ENCODE measurements at regions not wholly inside any gene's neighbourhood (a gene's known extent, or its start where the extent isn't known, plus 50 kb on each side); places are given as distances from the start of the nearest gene placed in this dataset.

DNA sequence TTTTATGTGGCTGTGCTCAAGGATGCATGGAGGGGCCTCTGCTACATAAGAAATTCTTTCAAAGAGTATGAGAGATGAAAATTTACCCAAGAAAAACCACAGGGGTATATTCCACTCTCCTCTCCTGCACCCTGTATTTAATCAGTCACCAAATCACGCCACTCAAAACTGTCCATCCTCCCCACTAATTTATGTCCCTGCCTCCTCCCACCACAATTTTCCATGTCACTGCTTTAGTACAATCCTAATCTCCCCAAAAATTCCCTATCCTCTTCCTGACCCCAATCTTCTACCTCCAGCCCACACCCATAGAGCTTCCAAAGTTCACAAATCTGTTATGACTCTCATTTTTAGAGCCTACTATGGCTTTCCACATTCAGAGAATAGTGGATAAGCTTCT lies 125.2 kb upstream of the CDH6 start:
- ChIA-PET CTCF (ENCODE audit: unreplicated experiment) (no interaction called here), POLR2A (no interaction called here)
- H3K36me3 ChIP-seq (ENCODE audit: insufficient read depth, low read length), result no peaks in the 10 kb centered on the region
- H3K79me2 ChIP-seq (ENCODE audit: insufficient read depth, low read depth, low read length), result no peaks in the 10 kb centered on the region
- H3K27ac ChIP-seq (ENCODE audit: low read depth, low read length, poor library complexity, severe bottlenecking), result no peak overlapping the region
- TF ChIP-seq EZH2phosphoT487 (IDR thresholded peaks at IDR 0.05; ENCODE audit: borderline replicate concordance, low read depth, low read length), result no peak
- TF ChIP-seq, protein P1, sequence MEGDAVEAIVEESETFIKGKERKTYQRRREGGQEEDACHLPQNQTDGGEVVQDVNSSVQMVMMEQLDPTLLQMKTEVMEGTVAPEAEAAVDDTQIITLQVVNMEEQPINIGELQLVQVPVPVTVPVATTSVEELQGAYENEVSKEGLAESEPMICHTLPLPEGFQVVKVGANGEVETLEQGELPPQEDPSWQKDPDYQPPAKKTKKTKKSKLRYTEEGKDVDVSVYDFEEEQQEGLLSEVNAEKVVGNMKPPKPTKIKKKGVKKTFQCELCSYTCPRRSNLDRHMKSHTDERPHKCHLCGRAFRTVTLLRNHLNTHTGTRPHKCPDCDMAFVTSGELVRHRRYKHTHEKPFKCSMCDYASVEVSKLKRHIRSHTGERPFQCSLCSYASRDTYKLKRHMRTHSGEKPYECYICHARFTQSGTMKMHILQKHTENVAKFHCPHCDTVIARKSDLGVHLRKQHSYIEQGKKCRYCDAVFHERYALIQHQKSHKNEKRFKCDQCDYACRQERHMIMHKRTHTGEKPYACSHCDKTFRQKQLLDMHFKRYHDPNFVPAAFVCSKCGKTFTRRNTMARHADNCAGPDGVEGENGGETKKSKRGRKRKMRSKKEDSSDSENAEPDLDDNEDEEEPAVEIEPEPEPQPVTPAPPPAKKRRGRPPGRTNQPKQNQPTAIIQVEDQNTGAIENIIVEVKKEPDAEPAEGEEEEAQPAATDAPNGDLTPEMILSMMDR (conservative IDR thresholded peaks at IDR 0.05; ENCODE audit: low read length), result no peak
- H2AFZ ChIP-seq (ENCODE audit: low read length), result no peak overlapping the region
- no peaks in the 10 kb centered on the region for H3K9me2 ChIP-seq (ENCODE audit: insufficient read depth, low read length)
- no peaks in the 10 kb centered on the region for H3K4me1 ChIP-seq (ENCODE audit: insufficient read depth, low read length, poor library complexity, severe bottlenecking)
- no peak overlapping the region for H3K4me2 ChIP-seq (ENCODE audit: low read length)
- intact Hi-C loops (cut with micrococcal nuclease; ENCODE audit: unreplicated experiment), result no loop called here
- H4K20me1 ChIP-seq (ENCODE audit: insufficient read depth, low read length), result no peaks in the 10 kb centered on the region
- no peaks in the 10 kb centered on the region for H3K9me3 ChIP-seq (ENCODE audit: low read length)
- BruUV-seq (replicated peaks), result no TSS peak
- no peak overlapping the region for H3K4me3 ChIP-seq (ENCODE audit: low read depth, low read length, poor library complexity, severe bottlenecking)
- no peak for DNase-seq (ENCODE audit: low spot score)

DNA sequence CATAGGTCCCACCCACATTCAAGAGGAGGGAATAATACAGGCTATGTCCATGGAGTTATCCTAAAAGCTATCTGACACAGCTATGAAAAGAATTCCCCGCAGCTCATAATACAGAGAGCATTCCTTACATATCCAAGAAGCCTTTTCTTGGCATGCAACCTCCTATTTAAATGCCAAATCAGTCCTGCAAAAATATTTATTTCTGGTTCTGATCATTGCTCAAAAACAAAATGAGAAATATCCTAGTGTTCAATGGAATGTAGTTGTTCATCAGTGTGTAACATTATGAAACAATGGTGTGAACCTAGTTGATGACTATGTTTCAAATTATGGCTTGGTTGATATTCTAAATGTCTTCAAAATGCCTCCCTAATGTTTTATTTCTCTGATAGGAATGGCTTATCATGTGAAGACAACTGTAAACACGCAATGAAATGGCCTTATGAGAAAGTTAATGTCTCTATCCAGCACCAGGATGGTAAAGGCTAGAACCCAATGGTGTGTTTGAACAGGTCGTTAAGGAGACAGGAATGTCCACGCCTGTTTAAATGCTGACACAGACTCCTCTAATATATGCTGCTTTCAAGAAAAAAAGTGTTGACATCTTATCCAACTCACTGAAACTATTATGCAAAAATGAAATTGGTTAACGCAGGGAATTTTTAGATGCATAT lies 126.7 kb upstream of the CDH6 start:
- DNase-seq (ENCODE audit: low spot score), result no peak
- no peak for TF ChIP-seq EZH2phosphoT487 (IDR thresholded peaks at IDR 0.05; ENCODE audit: borderline replicate concordance, low read depth, low read length)
- TF ChIP-seq, protein P1 (conservative IDR thresholded peaks at IDR 0.05; ENCODE audit: low read length), result no peak
- POLR2A ChIA-PET, result interaction anchor here (0.7 kb wide), 1 partner anchor 204 kb away, joined by 3 read pairs; no protein-coding TSS in a partner anchor

DNA sequence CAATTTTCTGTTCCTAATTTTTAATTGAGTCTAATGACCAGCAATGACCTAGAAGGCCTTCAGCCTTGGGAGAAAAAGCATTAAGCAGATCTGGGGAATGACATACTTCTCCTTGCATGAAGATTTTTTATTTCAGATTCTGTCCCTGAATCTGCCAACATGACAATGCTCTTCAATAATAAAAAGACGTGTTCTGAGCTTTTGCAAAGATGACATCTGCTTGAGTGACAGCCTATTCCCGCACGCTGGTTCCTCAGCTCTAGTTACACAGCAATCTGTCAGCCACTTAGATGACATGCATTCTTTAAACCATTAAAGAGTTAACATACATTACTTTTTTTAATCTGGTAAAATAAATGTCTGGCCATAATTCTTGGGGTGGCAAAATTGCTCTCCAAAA lies 129.3 kb upstream of the CDH6 start:
- Histone ChIP-seq H3K9me3 (ENCODE audit: low read length) (no peaks in the 10 kb centered on the region), H3K27ac (ENCODE audit: low read depth, low read length, poor library complexity, severe bottlenecking) (no peak overlapping the region), H3K79me2 (ENCODE audit: insufficient read depth, low read depth, low read length) (no peaks in the 10 kb centered on the region), H3K9me2 (ENCODE audit: insufficient read depth, low read length) (no peaks in the 10 kb centered on the region), H4K20me1 (ENCODE audit: insufficient read depth, low read length) (no peaks in the 10 kb centered on the region), H3K4me1 (ENCODE audit: insufficient read depth, low read length, poor library complexity, severe bottlenecking) (no peaks in the 10 kb centered on the region), H3K36me3 (ENCODE audit: insufficient read depth, low read length) (no peaks in the 10 kb centered on the region), H3K4me2 (ENCODE audit: low read length) (no peak overlapping the region), H3K4me3 (ENCODE audit: low read depth, low read length, poor library complexity, severe bottlenecking) (no peak overlapping the region), H2AFZ (ENCODE audit: low read length) (no peak overlapping the region)
- intact Hi-C loops (cut with micrococcal nuclease; ENCODE audit: unreplicated experiment), result no loop called here
- no peak for DNase-seq (ENCODE audit: low spot score)
- BruUV-seq (replicated peaks), result no TSS peak
- TF ChIP-seq EZH2phosphoT487 (IDR thresholded peaks at IDR 0.05; ENCODE audit: borderline replicate concordance, low read depth, low read length), result no peak
- TF ChIP-seq, protein P1 (conservative IDR thresholded peaks at IDR 0.05; ENCODE audit: low read length), result no peak
- ChIA-PET POLR2A (no interaction called here), CTCF (ENCODE audit: unreplicated experiment) (no interaction called here)

More for the DNA sequence above, 126.7 kb upstream of the CDH6 start:
- Histone ChIP-seq H3K4me2 (ENCODE audit: low read length) (no peak overlapping the region), H3K27ac (ENCODE audit: low read depth, low read length, poor library complexity, severe bottlenecking) (no peak overlapping the region), H3K9me2 (ENCODE audit: insufficient read depth, low read length) (no peaks in the 10 kb centered on the region), H3K4me1 (ENCODE audit: insufficient read depth, low read length, poor library complexity, severe bottlenecking) (no peaks in the 10 kb centered on the region), H3K36me3 (ENCODE audit: insufficient read depth, low read length) (no peaks in the 10 kb centered on the region), H2AFZ (ENCODE audit: low read length) (no peak overlapping the region), H3K4me3 (ENCODE audit: low read depth, low read length, poor library complexity, severe bottlenecking) (no peak overlapping the region), H4K20me1 (ENCODE audit: insufficient read depth, low read length) (no peaks in the 10 kb centered on the region), H3K79me2 (ENCODE audit: insufficient read depth, low read depth, low read length) (no peaks in the 10 kb centered on the region), H3K9me3 (ENCODE audit: low read length) (no peaks in the 10 kb centered on the region)
- CTCF ChIA-PET (ENCODE audit: unreplicated experiment), result no interaction called here
- intact Hi-C loops (cut with micrococcal nuclease; ENCODE audit: unreplicated experiment), result no loop called here
- BruUV-seq (replicated peaks), result no TSS peak

Measured in OCI-LY7 (cell line).